ENCODE measurements at regions not wholly inside any gene's neighbourhood (a gene's known extent, or its start where the extent isn't known, plus 50 kb on each side); places are given as distances from the start of the nearest gene placed in this dataset.

- DNase-seq (ENCODE audit: low read depth, low spot score) (no peak), FAIRE-seq (no peak), ATAC-seq (no peak)
- Histone ChIP-seq H4K20me1 (ENCODE audit: control insufficient read depth, insufficient read depth) (no peaks in the 10 kb centered on the region), H3K27me3 (replicated peaks in 1 of 2; ENCODE audit: control insufficient read depth in 2 of 2, insufficient read depth in 2 of 2, low read length in 1 of 2) (0 out of 4 replicates have a peak, but pooled peaks cover 0 to 2% of the 10 kb centered on the region in 2 experiments), H3K4me2 (ENCODE audit: control insufficient read depth, insufficient read depth) (no peak overlapping the region), H3K36me3 (ENCODE audit: control insufficient read depth in 2 of 2, insufficient read depth in 2 of 2, low read length in 1 of 2) (no peaks in the 10 kb centered on the region), H3K9me3 (replicated peaks; ENCODE audit: control insufficient read depth, insufficient read depth, low read length) (no peaks in the 10 kb centered on the region), H3K79me2 (ENCODE audit: control insufficient read depth, insufficient read depth, low read length) (no peaks in the 10 kb centered on the region), H3K4me3 (no peak overlapping the region), H3K9ac (ENCODE audit: control insufficient read depth, insufficient read depth, low read length) (no peak overlapping the region), H3K27ac (ENCODE audit: control insufficient read depth, insufficient read depth) (no peak overlapping the region), H2AFZ (ENCODE audit: control insufficient read depth, low read depth, low read length) (no peak overlapping the region), H3K4me1 (ENCODE audit: control insufficient read depth, insufficient read depth, low read length) (no peaks in the 10 kb centered on the region)
- 52% methylated on average over 4 of the region's 4 CpGs for WGBS (ENCODE audit: insufficient coverage, insufficient replicate concordance, low lambda C conversion rate, missing lambda C conversion rate)
- intact Hi-C loops (cut with micrococcal nuclease; ENCODE audit: unreplicated experiment) = no loop called here
- in situ Hi-C loops (cut with MboI) = no loop called here
- ChIA-PET CTCF (no interaction called here), POLR2A (no interaction called here), SMC1A (ENCODE audit: uncharacterized antibody, unreplicated experiment) (interaction anchor here (1.0 kb wide), 1 partner anchor 58 kb away, joined by 3 read pairs; no protein-coding TSS in a partner anchor), RAD21 (ENCODE audit: unreplicated experiment) (no interaction called here)
- no peak for TF ChIP-seq IRF5 (IDR thresholded peaks at IDR 0.05; ENCODE audit: borderline replicate concordance)
- no peak for TF ChIP-seq RUNX3 (IDR thresholded peaks at IDR 0.05; ENCODE audit: low read length)
- TF ChIP-seq NKRF (conservative IDR thresholded peaks at IDR 0.05) = no peak
- TF ChIP-seq TCF12 (IDR thresholded peaks at IDR 0.05; ENCODE audit: low read depth, low read length) = no peak
- TF ChIP-seq NFYA (IDR thresholded peaks at IDR 0.05; ENCODE audit: borderline replicate concordance, low read depth, low read length) = no peak
- no peak for TF ChIP-seq GATAD2B (conservative IDR thresholded peaks at IDR 0.05; ENCODE audit: low read depth)
- no TSS peak for BruUV-seq (replicated peaks)
Measured at GRCh38 chr2:58539973-58540372, 298.8 kb upstream of the FANCL start.

Measured in GM12878 (cell line).